Gastrocnemius medialis (tissue), 4 donors: ENCODE measurements at regions not wholly inside any gene's neighbourhood (a gene's known extent, or its start where the extent isn't known, plus 50 kb on each side); places are given as distances from the start of the nearest gene placed in this dataset.

Experiments used
- CTCF ChIP-seq, 5 experiments: fragments of 450-650 bp in 3 of 5; fragments of 200-600 bp in 2 of 5; sonication (generic) in 2 of 5; IDR thresholded peaks in 4 of 5; conservative IDR thresholded peaks in 1 of 5; 1 replicate in 4 of 5; 2 replicates in 1 of 5; pipeline ENCODE4 v1.5.1; 2016 to 2019; ENCODE audit warnings: antibody characterized with exemption in 5 of 5, mild to moderate bottlenecking in 3 of 5, moderate library complexity in 3 of 5
- POLR2A ChIP-seq, 2 donors: fragments of 450-650 bp; IDR thresholded peaks; one replicate each; pipeline ENCODE4 v1.6.1; 2017; ENCODE audit warnings: antibody characterized with exemption in 2 of 2, mild to moderate bottlenecking in 2 of 2, moderate library complexity in 2 of 2

DNA sequence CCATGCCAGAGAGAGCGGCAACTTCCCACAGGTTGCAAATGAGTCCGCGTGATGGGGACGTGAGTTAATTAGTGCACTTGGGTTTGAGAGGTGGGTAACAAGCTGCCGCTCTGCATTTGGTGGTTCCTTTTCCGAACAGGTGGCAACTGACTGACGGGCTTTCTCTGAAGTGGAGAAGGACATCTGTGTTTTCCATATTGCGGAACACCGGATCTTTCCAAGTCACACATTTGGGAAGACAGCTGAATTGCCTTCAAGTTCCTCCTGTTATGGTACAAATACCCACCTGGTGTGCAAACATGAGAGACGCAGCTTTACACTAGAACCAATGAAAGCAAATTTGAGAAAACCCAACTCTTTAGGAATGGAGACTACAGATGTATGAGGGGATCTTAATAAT is 451.3 kb upstream of the ZFHX3 start:
- TF ChIP-seq CTCF (IDR thresholded peaks at IDR 0.05 in 4 of 5, conservative IDR thresholded peaks at IDR 0.05 in 1 of 5): no peak
- no peak for TF ChIP-seq POLR2A (IDR thresholded peaks at IDR 0.05)
